Uterus (tissue), 2 donors: ENCODE measurements at regions not wholly inside any gene's neighbourhood (a gene's known extent, or its start where the extent isn't known, plus 50 kb on each side); places are given as distances from the start of the nearest gene placed in this dataset.

Experiments
- POLR2A ChIP-seq, 2 donors: fragments of 450-650 bp; IDR thresholded peaks; one replicate each; pipeline ENCODE4 v1.6.1; 2016; ENCODE audit warnings: antibody characterized with exemption in 2 of 2, mild to moderate bottlenecking in 1 of 2, moderate library complexity in 1 of 2
- TF ChIP-seq, protein P1 (sequence below), 4 experiments: fragments of 200-600 bp in 2 of 4; fragments of 450-650 bp in 2 of 4; sonication (generic) in 2 of 4; IDR thresholded peaks; one replicate each; pipeline ENCODE4 v1.5.1; 2016 to 2019; ENCODE audit warnings: antibody characterized with exemption in 4 of 4, mild to moderate bottlenecking in 2 of 4, moderate library complexity in 1 of 4

DNA sequence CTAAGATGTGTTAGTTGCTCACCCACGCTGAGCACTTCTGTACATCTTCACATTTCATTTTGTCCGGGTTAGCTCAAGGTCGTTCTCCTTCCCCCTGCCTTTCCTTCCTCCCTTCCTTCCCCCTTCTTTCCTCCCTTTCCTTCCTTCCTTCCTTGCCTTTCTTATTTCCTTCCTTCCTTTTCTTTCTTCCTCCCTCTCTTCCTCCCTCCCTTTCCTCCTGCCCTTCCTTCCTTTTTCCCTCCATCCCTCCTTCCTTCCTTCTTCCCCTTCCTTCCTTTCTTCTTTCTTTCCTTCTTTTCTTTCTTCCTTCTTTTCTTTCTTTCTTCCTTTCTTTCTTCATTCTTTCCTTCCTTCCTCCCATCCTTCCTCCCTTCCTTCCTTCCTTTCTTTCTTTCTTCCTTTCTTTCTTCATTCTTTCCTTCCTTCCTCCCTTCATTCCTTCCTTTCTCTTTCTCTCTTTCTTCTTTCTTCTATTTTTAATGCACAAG lies 129.8 kb downstream of the FAM174B start:
- TF ChIP-seq, protein P1, sequence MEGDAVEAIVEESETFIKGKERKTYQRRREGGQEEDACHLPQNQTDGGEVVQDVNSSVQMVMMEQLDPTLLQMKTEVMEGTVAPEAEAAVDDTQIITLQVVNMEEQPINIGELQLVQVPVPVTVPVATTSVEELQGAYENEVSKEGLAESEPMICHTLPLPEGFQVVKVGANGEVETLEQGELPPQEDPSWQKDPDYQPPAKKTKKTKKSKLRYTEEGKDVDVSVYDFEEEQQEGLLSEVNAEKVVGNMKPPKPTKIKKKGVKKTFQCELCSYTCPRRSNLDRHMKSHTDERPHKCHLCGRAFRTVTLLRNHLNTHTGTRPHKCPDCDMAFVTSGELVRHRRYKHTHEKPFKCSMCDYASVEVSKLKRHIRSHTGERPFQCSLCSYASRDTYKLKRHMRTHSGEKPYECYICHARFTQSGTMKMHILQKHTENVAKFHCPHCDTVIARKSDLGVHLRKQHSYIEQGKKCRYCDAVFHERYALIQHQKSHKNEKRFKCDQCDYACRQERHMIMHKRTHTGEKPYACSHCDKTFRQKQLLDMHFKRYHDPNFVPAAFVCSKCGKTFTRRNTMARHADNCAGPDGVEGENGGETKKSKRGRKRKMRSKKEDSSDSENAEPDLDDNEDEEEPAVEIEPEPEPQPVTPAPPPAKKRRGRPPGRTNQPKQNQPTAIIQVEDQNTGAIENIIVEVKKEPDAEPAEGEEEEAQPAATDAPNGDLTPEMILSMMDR (IDR thresholded peaks at IDR 0.05) = no peak
- no peak for TF ChIP-seq POLR2A (IDR thresholded peaks at IDR 0.05)
